GM19397 (cell line): ENCODE measurements at regions not wholly inside any gene's neighbourhood (a gene's known extent, or its start where the extent isn't known, plus 50 kb on each side); places are given as distances from the start of the nearest gene placed in this dataset.
A peak's percentile ranks its signal among the peaks of the same experiment; 100 is the strongest.
"Not testable (repeated sequence)": the region's sequence is repeated elsewhere in the genome, so short reads cannot be mapped to it uniquely, and the experiment has no call there.

Experiments used
- ATAC-seq: cut with Tn5 transposase; IDR thresholded peaks from one replicate; pipeline ENCODE4 v1.9.1; 2021; ENCODE audit warnings: mild to moderate bottlenecking, moderate library complexity; ENCODE audit not compliant: unreplicated experiment

DNA sequence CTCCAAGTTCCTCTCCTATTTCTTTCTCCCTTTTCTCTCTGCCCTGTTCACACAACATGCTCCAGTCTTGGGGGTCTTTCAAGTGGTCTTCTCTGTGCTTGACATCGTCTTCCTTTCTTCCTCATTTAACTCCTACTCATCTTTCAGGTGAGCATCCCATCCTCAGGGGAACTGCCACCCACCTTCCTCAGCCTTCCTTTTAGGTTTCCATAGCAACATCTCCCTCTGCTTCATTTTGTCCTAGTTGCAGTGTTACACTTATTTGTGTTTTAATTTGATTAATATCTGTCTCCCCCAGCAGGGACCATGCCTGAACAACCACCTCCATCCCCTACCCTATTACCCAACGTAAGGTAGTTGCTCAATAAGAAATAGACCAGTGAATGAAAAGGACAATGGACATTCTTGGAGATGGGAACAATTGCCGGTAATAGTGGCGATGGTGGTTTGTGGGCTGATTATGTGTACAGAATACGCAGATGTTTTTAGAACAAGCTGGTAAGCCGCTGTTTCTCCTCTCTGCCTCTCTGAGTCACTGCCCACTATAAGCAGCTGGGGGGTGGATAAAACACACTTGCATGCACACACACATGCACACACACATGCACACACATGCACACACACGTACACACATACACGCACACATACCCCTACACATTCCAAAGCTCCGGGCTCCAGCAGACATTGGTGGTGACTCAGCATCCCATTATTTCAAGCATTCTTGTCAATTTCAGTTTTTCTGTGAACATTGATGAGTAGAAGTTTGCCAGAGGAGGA is 251.6 kb downstream of the GATA3 start:
- ATAC-seq: no peak

GRCh38 chr10:8306685-8307364 is 252.3 kb downstream of the GATA3 start:
- no peak for ATAC-seq

GRCh38 chr10:8310930-8311329 is 256.4 kb downstream of the GATA3 start:
- ATAC-seq: no peak

GRCh38 chr10:8311526-8312070 is 257.1 kb downstream of the GATA3 start:
- ATAC-seq: no peak

GRCh38 chr10:8312079-8312478 is 257.6 kb downstream of the GATA3 start:
- ATAC-seq: no peak

DNA sequence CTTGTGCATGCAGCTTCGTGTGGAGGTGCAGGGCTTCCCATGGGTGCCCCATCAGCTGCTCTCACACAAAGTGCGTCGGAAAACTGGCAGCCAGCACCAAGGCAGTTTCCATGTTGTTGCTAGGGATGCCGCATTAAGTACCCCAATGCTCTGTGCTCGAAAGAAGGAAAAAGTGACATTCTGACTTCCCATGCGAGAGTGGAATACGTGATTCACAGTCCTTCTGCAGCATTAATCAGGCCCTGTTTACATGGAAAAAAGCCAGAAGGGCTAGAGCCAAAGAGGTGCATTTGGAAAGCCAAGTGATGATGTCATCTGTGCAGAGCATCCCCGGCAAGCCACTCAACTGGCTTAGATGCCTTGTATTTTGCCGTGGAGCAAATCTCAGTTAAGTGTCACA is 258.3 kb downstream of the GATA3 start:
- no peak for ATAC-seq

DNA sequence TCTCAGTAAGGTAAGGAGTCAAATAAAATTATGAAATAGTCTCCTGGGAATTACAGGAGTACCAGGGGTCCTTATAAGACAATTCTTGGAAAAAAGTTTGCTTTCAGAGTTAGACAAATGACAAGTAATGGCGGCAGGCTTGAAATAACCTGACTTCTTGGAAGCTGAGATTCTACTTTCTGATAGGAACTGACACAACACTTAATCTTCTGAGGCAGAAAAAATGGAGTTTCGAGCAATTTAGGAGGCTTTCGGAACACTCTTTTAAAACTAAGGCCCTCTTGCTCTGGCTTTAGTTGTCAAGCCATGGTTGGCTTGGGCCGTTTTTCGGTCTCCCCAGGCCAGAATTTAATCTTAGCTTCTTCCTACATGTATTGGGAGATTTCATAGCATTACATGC is 260.0 kb downstream of the GATA3 start:
- ATAC-seq: no peak

DNA sequence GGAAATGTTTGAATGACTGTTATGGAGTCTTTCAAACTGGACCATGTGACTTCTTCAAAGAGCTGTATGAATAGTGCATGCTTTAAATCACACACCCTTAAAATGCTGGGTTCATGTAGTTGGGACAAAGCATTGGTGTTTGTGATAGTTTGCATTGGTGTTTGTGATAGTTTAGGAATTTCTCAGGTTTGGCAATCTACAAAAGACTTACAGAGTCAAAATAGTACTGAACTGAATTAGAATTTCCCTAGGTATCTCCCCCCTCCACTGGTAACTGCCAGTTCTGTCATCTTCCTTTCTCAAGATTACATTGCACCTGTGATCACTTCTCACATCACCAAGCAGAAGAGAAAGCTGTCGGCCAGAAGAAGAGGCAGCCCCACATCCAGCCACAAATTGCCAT is 261.1 kb downstream of the GATA3 start:
- no peak for ATAC-seq

DNA sequence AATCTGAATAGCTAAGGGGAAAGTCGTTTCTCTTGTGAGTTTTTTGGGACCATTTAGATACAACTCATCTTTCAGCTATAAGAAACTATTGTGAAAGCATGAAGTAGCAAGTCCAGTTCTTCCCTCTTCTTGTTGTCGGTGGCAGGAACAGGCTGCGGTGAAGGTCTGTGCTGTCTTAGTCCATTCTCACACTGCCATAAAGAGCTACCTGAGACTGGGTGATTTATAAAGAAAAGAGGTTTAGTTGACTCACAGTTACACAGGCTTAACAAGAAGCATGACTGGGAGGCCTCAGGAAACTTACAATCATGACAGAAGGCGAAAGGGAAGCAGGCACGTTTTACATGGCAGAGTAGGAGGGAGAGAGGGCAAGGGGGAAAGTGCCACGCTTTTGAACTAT is 261.8 kb downstream of the GATA3 start:
- no peak for ATAC-seq

- ATAC-seq: not testable (repeated sequence)
Observed at GRCh38 chr10:8318429-8318828, 263.9 kb downstream of the GATA3 start.

- ATAC-seq: no peak
Observed at GRCh38 chr10:8318956-8319355, 264.5 kb downstream of the GATA3 start.

GRCh38 chr10:8319704-8320103 is 265.2 kb downstream of the GATA3 start:
- ATAC-seq: no peak

DNA sequence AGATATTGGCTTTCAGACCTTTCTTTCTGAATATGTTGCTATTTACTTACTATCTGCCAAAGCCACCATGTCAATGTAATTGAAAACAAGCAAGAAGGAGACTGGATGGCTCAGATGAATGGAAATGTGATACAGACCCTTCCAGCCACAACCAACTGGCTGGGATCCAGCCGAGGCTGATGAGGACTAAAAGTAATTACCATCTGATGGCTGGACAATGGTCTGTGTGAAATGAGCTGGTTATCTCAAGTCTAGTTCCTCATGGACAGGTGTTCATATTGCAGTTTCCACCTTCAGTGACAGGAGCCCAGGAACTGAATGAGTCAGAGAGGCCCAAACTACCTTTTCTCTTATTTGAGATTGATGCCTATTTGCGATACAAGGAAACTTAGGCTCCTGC is 267.5 kb downstream of the GATA3 start:
- ATAC-seq: no peak

DNA sequence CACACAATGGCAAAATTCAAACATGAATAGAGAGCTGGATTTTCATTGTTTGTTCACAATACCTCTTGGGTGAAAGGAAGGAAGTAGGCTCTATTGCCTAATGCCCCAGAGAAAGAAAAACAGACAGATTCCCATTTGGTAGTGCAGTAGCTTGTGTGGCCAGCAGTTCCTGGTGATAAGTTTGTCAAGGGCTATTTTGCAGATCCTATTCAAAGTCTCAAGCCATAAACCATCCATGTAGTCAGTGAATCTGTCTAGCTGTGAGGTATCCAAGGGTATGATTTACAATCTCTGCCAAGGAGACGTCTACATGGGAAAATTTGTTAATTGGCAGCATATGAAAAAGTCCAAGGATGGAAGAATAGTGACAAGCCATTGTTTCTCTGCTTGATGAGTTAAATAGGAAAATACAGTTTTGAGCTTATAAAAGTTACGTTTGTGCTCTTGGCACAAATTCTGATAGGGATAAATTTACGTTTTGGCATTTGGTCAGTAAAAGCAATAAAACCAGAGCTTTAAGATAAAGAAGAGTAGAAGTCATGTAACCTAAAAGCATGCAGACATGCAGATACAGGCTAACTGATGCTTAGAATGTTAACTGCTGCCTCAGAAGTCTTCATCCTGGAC is 269.1 kb downstream of the GATA3 start:
- ATAC-seq: no peak

- no peak for ATAC-seq
Observed at GRCh38 chr10:8325024-8325980, 270.8 kb downstream of the GATA3 start.

DNA sequence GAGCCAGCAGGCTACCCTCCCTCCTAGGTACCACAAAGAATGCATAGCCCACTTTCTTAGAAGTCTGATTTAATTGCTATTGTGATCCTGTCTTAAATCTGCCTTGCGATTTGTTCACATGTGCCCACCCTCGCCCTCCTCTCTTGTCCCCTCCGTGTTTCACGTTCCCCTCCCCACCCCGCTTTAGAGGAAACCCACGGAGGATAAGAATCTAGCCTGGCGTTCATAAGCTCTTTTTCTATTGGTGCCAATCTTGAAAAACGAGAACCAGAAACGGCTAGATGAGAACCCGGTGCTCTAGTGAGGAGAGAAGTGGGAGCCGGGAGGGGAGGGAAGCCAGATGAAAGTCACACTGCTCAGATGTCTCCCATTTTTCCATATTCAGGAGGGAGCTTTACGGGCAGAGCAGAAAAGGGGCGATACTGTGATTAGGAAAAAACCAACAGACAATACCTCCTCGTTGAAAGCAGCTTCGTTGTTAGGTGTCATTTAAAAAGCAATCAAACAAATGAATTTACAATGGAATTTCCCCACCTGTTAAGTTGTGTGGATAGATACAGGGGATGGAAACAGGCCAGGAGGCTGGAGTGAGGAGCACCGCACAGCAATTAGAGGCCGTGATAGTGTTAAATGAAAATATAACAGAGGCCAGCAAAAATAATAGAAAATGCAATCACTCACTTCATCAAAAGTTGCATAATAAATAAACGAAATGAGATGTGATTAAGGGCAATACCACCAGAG is 272.1 kb downstream of the GATA3 start:
- ATAC-seq: no peak

DNA sequence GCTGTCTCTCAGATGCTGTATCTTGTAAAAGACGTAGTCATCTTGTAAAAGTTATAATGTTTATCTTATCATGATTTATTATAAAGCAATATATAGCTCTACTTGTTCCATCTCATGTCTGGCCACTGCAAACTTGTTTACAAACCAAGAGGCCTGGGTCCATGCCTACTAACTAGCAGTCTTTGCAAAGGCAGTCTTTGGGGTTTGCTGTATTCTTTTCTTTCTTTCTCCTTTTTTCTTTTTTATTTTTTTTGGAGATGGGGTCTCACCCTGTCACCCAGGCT is 272.6 kb downstream of the GATA3 start:
- ATAC-seq: no peak

GRCh38 chr10:8331387-8331786 is 276.9 kb downstream of the GATA3 start:
- ATAC-seq: no peak

- peak; percentile 89 for ATAC-seq
Observed at GRCh38 chr10:8331896-8332729, 277.6 kb downstream of the GATA3 start.
